Small intestine (tissue), 7 donors: ENCODE measurements at regions not wholly inside any gene's neighbourhood (a gene's known extent, or its start where the extent isn't known, plus 50 kb on each side); places are given as distances from the start of the nearest gene placed in this dataset.
"Not testable (repeated sequence)": the region's sequence is repeated elsewhere in the genome, so short reads cannot be mapped to it uniquely, and the experiment has no call there.

ENCODE experiments used
- DNase-seq, 2 donors: peaks; one replicate each; pipeline versions ENCODE4 v3.0.0 to v3.0.0-alpha.2; 2013
- FAIRE-seq: peaks from 2 replicates; lab custom pipeline; 2012; peaks lifted over from hg19 to GRCh38; lab: Jason Lieb, UNC
- H3K27ac ChIP-seq, 3 donors: one replicate each; pipeline ENCODE4 v1.5.1; 2013; ENCODE audit warnings: low read length in 2 of 3, mild to moderate bottlenecking in 2 of 3, control low read depth in 1 of 3, inconsistent platforms in 1 of 3, low read depth in 1 of 3, moderate library complexity in 1 of 3
- H3K27me3 ChIP-seq, 3 donors: one replicate each; pipeline ENCODE4 v1.6.1; 2013; ENCODE audit warnings: low read length in 3 of 3, inconsistent platforms in 1 of 3; ENCODE audit not compliant: control insufficient read depth in 3 of 3, insufficient read depth in 3 of 3
- H3K36me3 ChIP-seq, 3 donors: one replicate each; pipeline ENCODE4 v1.6.1; 2013; ENCODE audit warnings: low read length in 3 of 3, inconsistent platforms in 1 of 3, low read depth in 1 of 3, mild to moderate bottlenecking in 1 of 3, moderate library complexity in 1 of 3; ENCODE audit not compliant: control insufficient read depth in 3 of 3, insufficient read depth in 2 of 3
- H3K4me1 ChIP-seq, 3 donors: one replicate each; pipeline ENCODE4 v1.6.1; 2013; ENCODE audit warnings: low read length in 2 of 3, inconsistent platforms in 1 of 3, low read depth in 1 of 3, mild to moderate bottlenecking in 1 of 3, moderate library complexity in 1 of 3; ENCODE audit not compliant: control insufficient read depth in 3 of 3, insufficient read depth in 2 of 3
- H3K4me3 ChIP-seq, 3 donors: one replicate each; pipeline ENCODE4 v1.5.1; 2013; ENCODE audit warnings: low read length in 3 of 3, control low read depth in 1 of 3, inconsistent platforms in 1 of 3, low read depth in 1 of 3, mild to moderate bottlenecking in 1 of 3, moderate library complexity in 1 of 3
- H3K9me3 ChIP-seq, 2 donors: one replicate each; pipeline ENCODE4 v1.6.1; 2013; ENCODE audit warnings: low read depth in 1 of 2, low read length in 1 of 2; ENCODE audit not compliant: control insufficient read depth in 2 of 2, insufficient read depth in 1 of 2
- WGBS, 3 donors: extraction: QIAGEN DNeasy Blood & Tissue Kit; methylation state at CpG; one replicate each; pipeline ENCODE4 v1.1.7; 2013; 5-methylcytosine and 5-hydroxymethylcytosine counted together
- donor health status: healthy with polysubstance abuse.
- donor health status: control.
- donor health status: control.
- donor health status: Bipolar disorder and iron deficiency.
- donor health status: healthy.

DNA sequence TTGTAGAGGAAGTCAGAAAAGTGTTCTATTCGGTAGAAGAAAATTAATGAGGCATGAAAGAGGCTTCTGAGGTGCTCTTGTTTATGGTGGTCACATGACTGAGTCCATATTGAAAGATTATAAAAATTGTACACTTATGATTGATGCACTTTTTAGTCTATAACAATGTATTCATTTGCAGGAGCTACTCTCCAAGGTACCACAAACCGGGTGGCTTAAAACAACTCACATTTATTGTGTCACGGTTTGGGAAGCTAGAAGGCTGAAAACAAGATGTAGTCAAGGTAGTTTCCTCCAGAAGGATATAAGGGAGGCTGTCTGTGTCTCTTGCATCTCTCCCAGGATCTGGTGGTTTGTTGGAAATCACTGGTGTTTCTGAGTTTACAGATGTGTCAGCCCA is 60.6 kb upstream of the GOLGA8M start:
- H3K4me1 ChIP-seq, FAIRE-seq: not testable (repeated sequence)

More for the DNA sequence above, 60.6 kb upstream of the GOLGA8M start:
- H3K27ac ChIP-seq, H3K9me3 ChIP-seq, DNase-seq, H3K4me3 ChIP-seq, H3K36me3 ChIP-seq, H3K27me3 ChIP-seq: not testable (repeated sequence)
- 51 to 75% (median 75%) methylated on average over 3 of the region's 3 CpGs for WGBS, 3 donors
